HepG2 (cell line): ENCODE measurements at regions not wholly inside any gene's neighbourhood (a gene's known extent, or its start where the extent isn't known, plus 50 kb on each side); places are given as distances from the start of the nearest gene placed in this dataset.

Experiments
- ATAC-seq: fragments of 200-7000 bp; cut with Tn5 transposase; 3 replicates; pipeline ENCODE4 v1.9.1; 2020; ENCODE audit warnings: mild to moderate bottlenecking, moderate library complexity
- BruUV-seq: library from RNA; stranded (reverse); fragments of 400-500 nt; replicated peaks from 2 replicates; lab custom pipeline; 2021; lab: Mats Ljungman, UMichigan
- CTCF ChIA-PET: fragments of 300-600 bp; formaldehyde crosslinking; extraction: SDS; loops from one replicate; lab custom pipeline; 2021; ENCODE audit warnings: low total read pairs, inconsistent platforms, low intra/inter-chr PET ratio; lab: Yijun Ruan, JAX
- POLR2A ChIA-PET: fragments of 350-600 bp; sonication (Branson Sonifier 250); formaldehyde crosslinking; loops from one replicate; lab custom pipeline; 2020; ENCODE audit warnings: antibody characterized with exemption, inconsistent platforms; lab: Yijun Ruan, JAX
- DNase-seq: peaks from one replicate; pipeline ENCODE4 v3.0.0-alpha.2; 2015; ENCODE audit warnings: low spot score
- FAIRE-seq: peaks from 3 replicates; lab custom pipeline; 2011; peaks lifted over from hg19 to GRCh38; lab: Jason Lieb, UNC
- H2AFZ ChIP-seq: one replicate; pipeline ENCODE4 v1.6.1; 2011; ENCODE audit warnings: low read length, inconsistent platforms
- H3K27ac ChIP-seq: fragments of 300-600 bp; 3 replicates; pipeline ENCODE4 v1.8.0; 2011; ENCODE audit warnings: mixed run types, mild to moderate bottlenecking, mixed read lengths, low read length, inconsistent platforms; ENCODE audit not compliant: insufficient read depth; ENCODE audit errors: extremely low read length
- H3K27me3 ChIP-seq, 2 experiments: fragments of 200-600 bp in 1 of 2; 2 replicates in 1 of 2; 3 replicates in 1 of 2; pipeline versions ENCODE4 v1.6.0 to v1.8.0; 2011; ENCODE audit warnings: low read length in 2 of 2, mild to moderate bottlenecking in 2 of 2, moderate library complexity in 2 of 2, inconsistent platforms in 1 of 2; ENCODE audit not compliant: insufficient read depth in 2 of 2, control insufficient read depth in 1 of 2
- H3K36me3 ChIP-seq, 2 experiments: fragments of 200-600 bp in 1 of 2; replicated peaks in 1 of 2; 2 replicates in 1 of 2; 3 replicates in 1 of 2; pipeline versions ENCODE4 v1.5.1 to v1.8.0; 2011; ENCODE audit warnings: low read length in 2 of 2, inconsistent platforms in 1 of 2; ENCODE audit not compliant: insufficient read depth in 2 of 2, control insufficient read depth in 1 of 2
- H3K4me1 ChIP-seq: 2 replicates; pipeline ENCODE4 v1.5.1; 2012; ENCODE audit warnings: low read length, inconsistent platforms; ENCODE audit not compliant: insufficient read depth
- H3K4me2 ChIP-seq: 2 replicates; pipeline ENCODE4 v1.6.0; 2011; ENCODE audit warnings: low read depth, low read length, inconsistent platforms
- H3K4me3 ChIP-seq, 3 experiments: fragments of 200-600 bp in 1 of 3; sonication (generic), shearing (Covaris generic) in 1 of 3; replicated peaks in 1 of 3; 2 replicates each; pipeline ENCODE4 v1.5.1; 2011 to 2016; ENCODE audit warnings: low read length in 3 of 3, inconsistent platforms in 2 of 3, low read depth in 2 of 3, mild to moderate bottlenecking in 2 of 3, control low read depth in 1 of 3, mixed read lengths in 1 of 3; ENCODE audit not compliant: insufficient read depth in 1 of 3
- H3K79me2 ChIP-seq: one replicate; pipeline ENCODE4 v1.6.1; 2011; ENCODE audit warnings: low read length, inconsistent platforms; ENCODE audit not compliant: insufficient read depth
- H3K9ac ChIP-seq: 2 replicates; pipeline ENCODE4 v1.6.0; 2011; ENCODE audit warnings: mild to moderate bottlenecking, low read depth, low read length, inconsistent platforms; ENCODE audit not compliant: insufficient read depth
- H3K9me3 ChIP-seq: 2 replicates; pipeline ENCODE4 v1.5.1; 2012; ENCODE audit warnings: mild to moderate bottlenecking, low read length
- H4K20me1 ChIP-seq: 2 replicates; pipeline ENCODE4 v1.6.0; 2011; ENCODE audit warnings: inconsistent platforms, mild to moderate bottlenecking, low read length, moderate library complexity; ENCODE audit not compliant: insufficient read depth
- BHLHE40 ChIP-seq: IDR thresholded peaks from 2 replicates; pipeline ENCODE4 v1.6.1; 2011; ENCODE audit warnings: low read length, improper control_type of control experiment
- GMEB1 ChIP-seq: sonication (generic); formaldehyde crosslinking; IDR thresholded peaks from 2 replicates; pipeline ENCODE4 v1.5.1; 2020; ENCODE audit warnings: missing genetic modification reagents, mild to moderate bottlenecking, borderline replicate concordance
- MXD3 ChIP-seq: IDR thresholded peaks from 2 replicates; pipeline ENCODE4 v1.6.1; 2016; ENCODE audit warnings: mild to moderate bottlenecking, missing biosample characterization, missing genetic modification reagents
- POLR2AphosphoS2 ChIP-seq: IDR thresholded peaks from 2 replicates; pipeline ENCODE4 v1.6.1; 2011; ENCODE audit warnings: low read depth, low read length, improper control_type of control experiment
- SKIL ChIP-seq: sonication (generic); formaldehyde crosslinking; IDR thresholded peaks from 2 replicates; pipeline ENCODE4 v1.8.0; 2022; ENCODE audit warnings: missing genetic modification reagents, mild to moderate bottlenecking, moderate library complexity, borderline replicate concordance
- ZNF280B ChIP-seq: sonication (generic); formaldehyde crosslinking; IDR thresholded peaks from 2 replicates; pipeline ENCODE4 v1.5.0; 2020; ENCODE audit warnings: missing genetic modification reagents, mild to moderate bottlenecking, borderline replicate concordance
- ZNF784 ChIP-seq: sonication (generic); formaldehyde crosslinking; IDR thresholded peaks from 2 replicates; pipeline ENCODE4 v1.5.1; 2020; ENCODE audit warnings: missing genetic modification reagents, mild to moderate bottlenecking, borderline replicate concordance
- WGBS: methylation state at CpG from one replicate; pipeline ENCODE4 v1.1.6; 2017; ENCODE audit warnings: low lambda C conversion rate; 5-methylcytosine and 5-hydroxymethylcytosine counted together
- in situ Hi-C: cut with HindIII; loops from 2 replicates; pipeline ENCODE4 v1.10.0; 2017; ENCODE audit warnings: low pct_unique_long_range_greater_than_20kb; ENCODE audit not compliant: extremely low pct_ligation_motif_present
- intact Hi-C: fragments of 100-400 bp; cut with micrococcal nuclease; formaldehyde crosslinking; loops from one replicate; pipeline ENCODE4 v1.10.0; 2022; ENCODE audit not compliant: unreplicated experiment

GRCh38 chr9:73872701-73873100 is 624.4 kb upstream of the RORB start:
- Histone ChIP-seq H3K9ac (no peak overlapping the region), H3K4me2 (no peak overlapping the region), H3K27me3 (no peaks in the 10 kb centered on the region), H3K79me2 (no peaks in the 10 kb centered on the region), H3K4me1 (no peaks in the 10 kb centered on the region), H4K20me1 (no peaks in the 10 kb centered on the region), H3K27ac (no peak overlapping the region), H3K36me3 (no peaks in the 10 kb centered on the region), H2AFZ (no peak overlapping the region), H3K9me3 (no peaks in the 10 kb centered on the region), H3K4me3 (no peak overlapping the region)
- FAIRE-seq (no peak), DNase-seq (no peak), ATAC-seq (no peak)
- intact Hi-C loops: no loop called here
- no peak for TF ChIP-seq POLR2AphosphoS2
- no peak for TF ChIP-seq BHLHE40
- TF ChIP-seq ZNF784 (CRISPR knock-in tag): no peak
- no peak for TF ChIP-seq MXD3 (CRISPR knock-in tag)
- ChIA-PET CTCF (no interaction called here), POLR2A (no interaction called here)
- in situ Hi-C loops: no loop called here
- 31% methylated on average over 6 of the region's 6 CpGs for WGBS
- no TSS peak for BruUV-seq

GRCh38 chr9:73880101-73880500 is 617.0 kb upstream of the RORB start:
- no peaks in the 10 kb centered on the region for H3K27me3 ChIP-seq
- no peaks in the 10 kb centered on the region for H4K20me1 ChIP-seq
- DNase-seq (no peak), ATAC-seq (no peak), FAIRE-seq (no peak)
- no TSS peak for BruUV-seq
- no peaks in the 10 kb centered on the region for H3K36me3 ChIP-seq
- CTCF ChIA-PET: no interaction called here
- in situ Hi-C loops (no loop called here), intact Hi-C loops (no loop called here)
- H3K9me3 ChIP-seq: no peaks in the 10 kb centered on the region
- no peak overlapping the region for H3K4me3 ChIP-seq
- H2AFZ ChIP-seq: no peak overlapping the region
- POLR2A ChIA-PET: no interaction called here
- no peaks in the 10 kb centered on the region for H3K4me1 ChIP-seq
- no peaks in the 10 kb centered on the region for H3K79me2 ChIP-seq
- no peak overlapping the region for H3K4me2 ChIP-seq
- 0% methylated on average over 3 of the region's 3 CpGs for WGBS
- H3K27ac ChIP-seq: no peak overlapping the region
- no peak overlapping the region for H3K9ac ChIP-seq
- TF ChIP-seq ZNF280B (CRISPR knock-in tag) (no peak), GMEB1 (CRISPR knock-in tag) (no peak), SKIL (CRISPR knock-in tag) (no peak)
